ENCODE measurements at regions not wholly inside any gene's neighbourhood (a gene's known extent, or its start where the extent isn't known, plus 50 kb on each side); places are given as distances from the start of the nearest gene placed in this dataset.

DNA sequence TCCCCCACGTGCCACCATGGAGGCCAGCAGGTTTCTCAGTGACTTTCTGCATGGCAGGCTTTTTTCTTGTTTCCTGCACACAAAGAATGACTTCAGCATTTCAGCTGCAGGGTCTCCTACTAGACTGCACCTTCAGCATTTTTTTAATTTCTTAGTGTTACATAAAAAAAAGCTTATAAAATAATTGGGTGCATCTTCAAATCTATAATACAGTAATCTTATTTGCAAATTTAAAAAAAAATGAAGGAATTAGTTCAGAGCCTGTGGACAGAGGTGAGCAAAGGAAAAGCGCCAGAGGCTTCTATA is 57.6 kb downstream of the FAM50B start:
- H3K4me2 ChIP-seq (ENCODE audit: low read length, poor library complexity, severe bottlenecking) = no peak overlapping the region
- 58% methylated on average over 2 of the region's 2 CpGs for WGBS
- no peak overlapping the region for H2BK5ac ChIP-seq (ENCODE audit: low read depth, low read length, poor library complexity, severe bottlenecking)
- peaks cover 19% of the 10 kb centered on the region for H3K4me1 ChIP-seq (ENCODE audit: control insufficient read depth, insufficient read depth, low read depth, low read length)
- H3K4me3 ChIP-seq (ENCODE audit: insufficient read depth in 1 of 2, low read depth in 1 of 2, low read length in 2 of 2) = no peak overlapping the region
- H2BK120ac ChIP-seq (ENCODE audit: low read depth, low read length) = no peak overlapping the region
- no peaks in the 10 kb centered on the region for H3K27me3 ChIP-seq (ENCODE audit: control insufficient read depth in 1 of 2, insufficient read depth in 1 of 2, low read length in 2 of 2)
- no peak overlapping the region for H3K4ac ChIP-seq (ENCODE audit: low read depth in 1 of 2, low read length in 2 of 2)
- no peak overlapping the region for H2BK15ac ChIP-seq (ENCODE audit: low read depth, poor library complexity, severe bottlenecking)
- DNase-seq = no peak
- H3K27ac ChIP-seq (ENCODE audit: low read length, poor library complexity, severe bottlenecking) = no peak overlapping the region
- no peak overlapping the region for H4K8ac ChIP-seq (ENCODE audit: low read length)
- H3K9me3 ChIP-seq (ENCODE audit: control insufficient read depth, low read length) = no peaks in the 10 kb centered on the region
- H3K79me1 ChIP-seq (replicated peaks; ENCODE audit: low read length, poor library complexity, severe bottlenecking) = no peaks in the 10 kb centered on the region
- no peak overlapping the region for H2AFZ ChIP-seq (ENCODE audit: low read depth, low read length)
- H3K23ac ChIP-seq (ENCODE audit: low read length in 2 of 2) = no peak overlapping the region
- H2AK5ac ChIP-seq (ENCODE audit: low read length, severe bottlenecking) = no peak overlapping the region
- H4K91ac ChIP-seq (ENCODE audit: low read length) = no peak overlapping the region
- no peaks in the 10 kb centered on the region for H3K36me3 ChIP-seq (ENCODE audit: control insufficient read depth in 1 of 2, insufficient read depth in 2 of 2, low read depth in 1 of 2, low read length in 2 of 2)
- no peak overlapping the region for H3K9ac ChIP-seq (ENCODE audit: low read length)
- peak overlapping the region in 1 of 2 experiments; percentile 77 for H3K18ac ChIP-seq (ENCODE audit: low read depth in 1 of 2, low read length in 2 of 2)
- peak overlapping the region in 1 of 2 experiments; percentile 92 for H2BK12ac ChIP-seq (ENCODE audit: low read length in 2 of 2)
- no peak overlapping the region for H3K14ac ChIP-seq (ENCODE audit: low read length in 2 of 2)

DNA sequence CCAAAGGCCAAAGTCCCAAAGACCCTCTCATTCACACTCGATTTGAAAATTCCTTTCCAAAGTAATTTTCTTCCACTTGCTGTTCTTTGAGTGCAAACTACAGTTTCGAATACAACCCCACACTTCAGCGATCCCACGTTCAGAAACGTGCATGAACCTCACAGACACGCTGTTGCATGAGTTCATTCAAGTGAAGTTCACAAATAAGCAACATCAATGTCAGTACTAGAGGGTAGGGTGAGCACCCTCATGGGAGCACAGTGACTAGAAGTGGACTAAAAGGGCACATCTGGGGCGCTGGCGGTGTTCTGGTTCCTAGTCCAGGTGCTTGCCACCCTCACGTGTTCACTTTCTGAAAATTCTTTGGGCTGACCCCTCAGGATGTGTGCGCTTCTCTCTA is 59.0 kb downstream of the FAM50B start:
- H2AFZ ChIP-seq (ENCODE audit: low read depth, low read length) = no peak overlapping the region
- H3K4ac ChIP-seq (ENCODE audit: low read depth in 1 of 2, low read length in 2 of 2) = no peak overlapping the region
- no peak for DNase-seq
- H4K8ac ChIP-seq (ENCODE audit: low read length) = no peak overlapping the region
- no peak overlapping the region for H3K23ac ChIP-seq (ENCODE audit: low read length in 2 of 2)
- H3K18ac ChIP-seq (ENCODE audit: low read depth in 1 of 2, low read length in 2 of 2) = no peak overlapping the region
- no peak overlapping the region for H2BK12ac ChIP-seq (ENCODE audit: low read length in 2 of 2)
- no peak overlapping the region for H2BK120ac ChIP-seq (ENCODE audit: low read depth, low read length)
- H3K9ac ChIP-seq (ENCODE audit: low read length) = no peak overlapping the region
- H3K4me1 ChIP-seq (ENCODE audit: control insufficient read depth, insufficient read depth, low read depth, low read length) = peaks cover 20% of the 10 kb centered on the region
- no peak overlapping the region for H3K4me3 ChIP-seq (ENCODE audit: insufficient read depth in 1 of 2, low read depth in 1 of 2, low read length in 2 of 2)
- 95% methylated on average over 10 of the region's 10 CpGs for WGBS
- H3K27ac ChIP-seq (ENCODE audit: low read length, poor library complexity, severe bottlenecking) = no peak overlapping the region
- no peaks in the 10 kb centered on the region for H3K27me3 ChIP-seq (ENCODE audit: control insufficient read depth in 1 of 2, insufficient read depth in 1 of 2, low read length in 2 of 2)
- H2BK15ac ChIP-seq (ENCODE audit: low read depth, poor library complexity, severe bottlenecking) = no peak overlapping the region
- no peaks in the 10 kb centered on the region for H3K36me3 ChIP-seq (ENCODE audit: control insufficient read depth in 1 of 2, insufficient read depth in 2 of 2, low read depth in 1 of 2, low read length in 2 of 2)
- no peak overlapping the region for H4K91ac ChIP-seq (ENCODE audit: low read length)
- H3K79me1 ChIP-seq (replicated peaks; ENCODE audit: low read length, poor library complexity, severe bottlenecking) = no peaks in the 10 kb centered on the region
- no peak overlapping the region for H2AK5ac ChIP-seq (ENCODE audit: low read length, severe bottlenecking)
- H3K4me2 ChIP-seq (ENCODE audit: low read length, poor library complexity, severe bottlenecking) = no peak overlapping the region
- no peak overlapping the region for H2BK5ac ChIP-seq (ENCODE audit: low read depth, low read length, poor library complexity, severe bottlenecking)
- no peak overlapping the region for H3K14ac ChIP-seq (ENCODE audit: low read length in 2 of 2)
- no peaks in the 10 kb centered on the region for H3K9me3 ChIP-seq (ENCODE audit: control insufficient read depth, low read length)

DNA sequence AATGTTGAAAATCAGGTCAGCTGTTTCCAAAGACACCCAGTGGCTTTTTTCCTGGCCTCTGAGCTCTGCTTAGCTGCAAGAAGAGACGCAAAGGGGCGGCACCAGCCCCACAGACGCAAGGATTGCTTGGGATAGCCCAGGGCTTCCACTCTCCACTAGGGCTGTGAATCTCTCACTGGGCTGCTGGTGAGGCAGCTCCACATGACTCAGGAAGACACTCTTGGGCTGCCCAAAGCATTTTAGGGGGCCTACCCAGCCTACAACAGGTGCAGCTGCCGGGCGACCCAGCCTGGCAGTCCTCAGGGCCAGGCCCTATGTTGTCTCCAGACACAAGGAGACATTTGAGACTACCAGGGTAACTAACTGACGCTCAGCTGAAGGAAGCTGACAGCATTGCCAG is 59.8 kb downstream of the FAM50B start:
- no peak overlapping the region for H3K18ac ChIP-seq (ENCODE audit: low read depth in 1 of 2, low read length in 2 of 2)
- H4K8ac ChIP-seq (ENCODE audit: low read length) = no peak overlapping the region
- H2AFZ ChIP-seq (ENCODE audit: low read depth, low read length) = no peak overlapping the region
- peak overlapping the region in 1 of 2 experiments; percentile 11 for H2BK12ac ChIP-seq (ENCODE audit: low read length in 2 of 2)
- no peak overlapping the region for H2BK15ac ChIP-seq (ENCODE audit: low read depth, poor library complexity, severe bottlenecking)
- no peaks in the 10 kb centered on the region for H3K27me3 ChIP-seq (ENCODE audit: control insufficient read depth in 1 of 2, insufficient read depth in 1 of 2, low read length in 2 of 2)
- no peak overlapping the region for H2BK5ac ChIP-seq (ENCODE audit: low read depth, low read length, poor library complexity, severe bottlenecking)
- no peak overlapping the region for H3K4me3 ChIP-seq (ENCODE audit: insufficient read depth in 1 of 2, low read depth in 1 of 2, low read length in 2 of 2)
- H3K14ac ChIP-seq (ENCODE audit: low read length in 2 of 2) = no peak overlapping the region
- H3K4me1 ChIP-seq (ENCODE audit: control insufficient read depth, insufficient read depth, low read depth, low read length) = peaks cover 20% of the 10 kb centered on the region
- no peak overlapping the region for H3K4ac ChIP-seq (ENCODE audit: low read depth in 1 of 2, low read length in 2 of 2)
- H2BK120ac ChIP-seq (ENCODE audit: low read depth, low read length) = no peak overlapping the region
- H3K9me3 ChIP-seq (ENCODE audit: control insufficient read depth, low read length) = no peaks in the 10 kb centered on the region
- peak overlapping the region; percentile 43 for H2AK5ac ChIP-seq (ENCODE audit: low read length, severe bottlenecking)
- no peak overlapping the region for H3K27ac ChIP-seq (ENCODE audit: low read length, poor library complexity, severe bottlenecking)
- no peak for DNase-seq
- no peak overlapping the region for H3K23ac ChIP-seq (ENCODE audit: low read length in 2 of 2)
- no peak overlapping the region for H3K4me2 ChIP-seq (ENCODE audit: low read length, poor library complexity, severe bottlenecking)
- no peaks in the 10 kb centered on the region for H3K36me3 ChIP-seq (ENCODE audit: control insufficient read depth in 1 of 2, insufficient read depth in 2 of 2, low read depth in 1 of 2, low read length in 2 of 2)
- WGBS = 98% methylated on average over 6 of the region's 6 CpGs
- no peak overlapping the region for H4K91ac ChIP-seq (ENCODE audit: low read length)
- no peak overlapping the region for H3K9ac ChIP-seq (ENCODE audit: low read length)
- no peaks in the 10 kb centered on the region for H3K79me1 ChIP-seq (replicated peaks; ENCODE audit: low read length, poor library complexity, severe bottlenecking)

DNA sequence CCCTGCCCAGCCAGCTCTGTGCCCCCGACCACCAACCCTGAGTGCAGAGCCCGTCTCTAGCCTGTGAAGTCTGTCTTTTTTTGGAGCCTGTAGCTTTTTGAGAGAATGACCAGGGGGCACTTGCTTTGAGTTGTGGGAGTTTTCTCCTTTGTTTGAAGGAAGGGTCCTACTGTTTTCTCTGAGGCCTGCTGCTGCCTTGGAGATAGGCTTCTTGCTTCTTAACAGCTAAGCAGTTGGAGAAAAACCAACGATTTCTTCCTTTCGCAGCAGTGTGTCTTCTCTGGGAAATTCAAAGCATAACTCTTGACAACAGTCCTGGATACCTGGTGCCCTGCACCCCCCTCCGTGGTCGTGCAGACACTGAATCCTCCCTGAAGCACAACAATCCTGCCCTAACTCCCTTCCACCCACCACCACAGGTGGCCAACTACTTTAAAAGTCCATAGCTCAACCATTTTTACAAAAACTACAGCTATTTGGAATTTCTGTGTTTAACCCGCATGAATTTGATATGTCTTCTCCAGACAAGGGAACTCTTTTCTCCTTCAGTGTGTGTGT is 61.0 kb downstream of the FAM50B start:
- no peak overlapping the region for H2AK5ac ChIP-seq (ENCODE audit: low read length, severe bottlenecking)
- no peaks in the 10 kb centered on the region for H3K36me3 ChIP-seq (ENCODE audit: control insufficient read depth in 1 of 2, insufficient read depth in 2 of 2, low read depth in 1 of 2, low read length in 2 of 2)
- H3K27ac ChIP-seq (ENCODE audit: low read length, poor library complexity, severe bottlenecking) = no peak overlapping the region
- no peak overlapping the region for H3K9ac ChIP-seq (ENCODE audit: low read length)
- H3K23ac ChIP-seq (ENCODE audit: low read length in 2 of 2) = no peak overlapping the region
- no peak overlapping the region for H3K4me2 ChIP-seq (ENCODE audit: low read length, poor library complexity, severe bottlenecking)
- H3K18ac ChIP-seq (ENCODE audit: low read depth in 1 of 2, low read length in 2 of 2) = no peak overlapping the region
- H2BK120ac ChIP-seq (ENCODE audit: low read depth, low read length) = no peak overlapping the region
- no peak overlapping the region for H2AFZ ChIP-seq (ENCODE audit: low read depth, low read length)
- no peak overlapping the region for H3K14ac ChIP-seq (ENCODE audit: low read length in 2 of 2)
- peak overlapping the region in 1 of 2 experiments; percentile 25 for H2BK12ac ChIP-seq (ENCODE audit: low read length in 2 of 2)
- 93% methylated on average over 7 of the region's 7 CpGs for WGBS
- H4K91ac ChIP-seq (ENCODE audit: low read length) = no peak overlapping the region
- H3K9me3 ChIP-seq (ENCODE audit: control insufficient read depth, low read length) = no peaks in the 10 kb centered on the region
- no peak overlapping the region for H2BK15ac ChIP-seq (ENCODE audit: low read depth, poor library complexity, severe bottlenecking)
- no peak overlapping the region for H3K4ac ChIP-seq (ENCODE audit: low read depth in 1 of 2, low read length in 2 of 2)
- H2BK5ac ChIP-seq (ENCODE audit: low read depth, low read length, poor library complexity, severe bottlenecking) = no peak overlapping the region
- peaks cover 20% of the 10 kb centered on the region for H3K4me1 ChIP-seq (ENCODE audit: control insufficient read depth, insufficient read depth, low read depth, low read length)
- H3K79me1 ChIP-seq (replicated peaks; ENCODE audit: low read length, poor library complexity, severe bottlenecking) = no peaks in the 10 kb centered on the region
- H4K8ac ChIP-seq (ENCODE audit: low read length) = no peak overlapping the region
- H3K27me3 ChIP-seq (ENCODE audit: control insufficient read depth in 1 of 2, insufficient read depth in 1 of 2, low read length in 2 of 2) = no peaks in the 10 kb centered on the region
- no peak for DNase-seq
- no peak overlapping the region for H3K4me3 ChIP-seq (ENCODE audit: insufficient read depth in 1 of 2, low read depth in 1 of 2, low read length in 2 of 2)

Data from mesenchymal stem cell (in vitro differentiated cells and primary cell).